HepG2 (cell line): ENCODE measurements at regions not wholly inside any gene's neighbourhood (a gene's known extent, or its start where the extent isn't known, plus 50 kb on each side); places are given as distances from the start of the nearest gene placed in this dataset.

Experiments used
- CBX5 ChIP-seq: sonication (generic); formaldehyde crosslinking; IDR thresholded peaks from 2 replicates; pipeline ENCODE4 v1.4.0; 2020; ENCODE audit warnings: missing genetic modification reagents, borderline replicate concordance
- KLF13 ChIP-seq: sonication (generic); formaldehyde crosslinking; IDR thresholded peaks from 2 replicates; pipeline ENCODE4 v1.4.0; 2020; ENCODE audit warnings: mild to moderate bottlenecking, missing genetic modification reagents
- MAF1 ChIP-seq: sonication (generic); formaldehyde crosslinking; IDR thresholded peaks from 2 replicates; pipeline ENCODE4 v1.5.0; 2020; ENCODE audit warnings: missing genetic modification reagents, borderline replicate concordance
- MED1 ChIP-seq: sonication (generic); formaldehyde crosslinking; IDR thresholded peaks from 2 replicates; pipeline ENCODE4 v1.4.0; 2020; ENCODE audit warnings: missing genetic modification reagents
- MIER3 ChIP-seq: IDR thresholded peaks from 2 replicates; pipeline ENCODE4 v1.6.1; 2016; ENCODE audit warnings: missing compliant biosample characterization, borderline replicate concordance
- MYNN ChIP-seq: sonication (generic); formaldehyde crosslinking; IDR thresholded peaks from 2 replicates; pipeline ENCODE4 v1.4.0; 2020; ENCODE audit warnings: mild to moderate bottlenecking, low read depth, missing genetic modification reagents
- MZF1 ChIP-seq: sonication (generic); formaldehyde crosslinking; IDR thresholded peaks from 2 replicates; pipeline ENCODE4 v1.8.1; 2023; ENCODE audit warnings: mild to moderate bottlenecking, missing genetic modification reagents, borderline replicate concordance
- NCOA2 ChIP-seq: sonication (generic); formaldehyde crosslinking; IDR thresholded peaks from 2 replicates; pipeline ENCODE4 v1.8.0; 2022; ENCODE audit warnings: inconsistent platforms
- NFIB ChIP-seq: sonication (generic); formaldehyde crosslinking; IDR thresholded peaks from 2 replicates; pipeline ENCODE4 v1.9.0; 2021; ENCODE audit warnings: missing genetic modification reagents, mild to moderate bottlenecking, borderline replicate concordance
- RARG ChIP-seq: sonication (generic); formaldehyde crosslinking; IDR thresholded peaks from 2 replicates; pipeline ENCODE4 v1.4.0; 2020; ENCODE audit warnings: low read depth, mild to moderate bottlenecking, missing genetic modification reagents
- SMARCE1 ChIP-seq: fragments of 450-650 bp; IDR thresholded peaks from 2 replicates; pipeline ENCODE4 v1.6.1; 2017; ENCODE audit warnings: borderline replicate concordance
- ZFX ChIP-seq: sonication (generic); formaldehyde crosslinking; IDR thresholded peaks from 2 replicates; pipeline ENCODE4 v1.4.0; 2020; ENCODE audit warnings: mild to moderate bottlenecking, low read depth, missing genetic modification reagents, moderate library complexity
- ZFY ChIP-seq: sonication (generic); formaldehyde crosslinking; IDR thresholded peaks from 2 replicates; pipeline ENCODE4 v1.4.0; 2020; ENCODE audit warnings: missing genetic modification reagents
- ZNF121 ChIP-seq: sonication (generic); formaldehyde crosslinking; IDR thresholded peaks from 2 replicates; pipeline ENCODE4 v1.5.0; 2020; ENCODE audit warnings: mild to moderate bottlenecking, missing genetic modification reagents
- ZNF282 ChIP-seq: fragments of 450-650 bp; IDR thresholded peaks from 2 replicates; pipeline ENCODE4 v1.6.1; 2018; ENCODE audit not compliant: partially characterized antibody
- ZNF326 ChIP-seq: sonication (generic); formaldehyde crosslinking; IDR thresholded peaks from 2 replicates; pipeline ENCODE4 v1.4.0; 2020; ENCODE audit warnings: missing genetic modification reagents, borderline replicate concordance
- ZNF44 ChIP-seq: sonication (generic); formaldehyde crosslinking; IDR thresholded peaks from 2 replicates; pipeline ENCODE4 v1.5.1; 2020; ENCODE audit warnings: mild to moderate bottlenecking, missing genetic modification reagents
- ZNF451 ChIP-seq: sonication (generic); formaldehyde crosslinking; IDR thresholded peaks from 2 replicates; pipeline ENCODE4 v1.5.0; 2020; ENCODE audit warnings: mild to moderate bottlenecking, missing genetic modification reagents
- ZNF543 ChIP-seq: sonication (generic); formaldehyde crosslinking; IDR thresholded peaks from 2 replicates; pipeline ENCODE4 v1.4.0; 2020; ENCODE audit warnings: mild to moderate bottlenecking, missing genetic modification reagents
- ZNF737 ChIP-seq: sonication (generic); formaldehyde crosslinking; IDR thresholded peaks from 2 replicates; pipeline ENCODE4 v1.5.0; 2020; ENCODE audit warnings: missing genetic modification reagents, mild to moderate bottlenecking, borderline replicate concordance
- ZSCAN30 ChIP-seq: sonication (generic); formaldehyde crosslinking; IDR thresholded peaks from 2 replicates; pipeline ENCODE4 v1.5.0; 2020; ENCODE audit warnings: mild to moderate bottlenecking, missing genetic modification reagents
- TF ChIP-seq, protein P1 (sequence below): sonication (generic); formaldehyde crosslinking; IDR thresholded peaks from 2 replicates; pipeline ENCODE4 v1.8.1; 2023; ENCODE audit warnings: mild to moderate bottlenecking, missing genetic modification reagents
- TF ChIP-seq, protein P2 (sequence below): sonication (generic); formaldehyde crosslinking; conservative IDR thresholded peaks from 2 replicates; pipeline ENCODE4 v1.8.0; 2022; ENCODE audit warnings: low read depth, missing genetic modification reagents
- TF ChIP-seq, protein P3 (sequence below): sonication (generic); formaldehyde crosslinking; IDR thresholded peaks from 2 replicates; pipeline ENCODE4 v1.5.0; 2020; ENCODE audit warnings: mild to moderate bottlenecking, missing genetic modification reagents
- TF ChIP-seq, protein P4 (sequence below): IDR thresholded peaks from 2 replicates; pipeline ENCODE4 v1.6.1; 2016; ENCODE audit warnings: low read depth
- TF ChIP-seq, protein P5 (sequence below): sonication (generic); formaldehyde crosslinking; IDR thresholded peaks from 2 replicates; pipeline ENCODE4 v1.4.0; 2020; ENCODE audit warnings: mild to moderate bottlenecking, low read depth, missing genetic modification reagents

DNA sequence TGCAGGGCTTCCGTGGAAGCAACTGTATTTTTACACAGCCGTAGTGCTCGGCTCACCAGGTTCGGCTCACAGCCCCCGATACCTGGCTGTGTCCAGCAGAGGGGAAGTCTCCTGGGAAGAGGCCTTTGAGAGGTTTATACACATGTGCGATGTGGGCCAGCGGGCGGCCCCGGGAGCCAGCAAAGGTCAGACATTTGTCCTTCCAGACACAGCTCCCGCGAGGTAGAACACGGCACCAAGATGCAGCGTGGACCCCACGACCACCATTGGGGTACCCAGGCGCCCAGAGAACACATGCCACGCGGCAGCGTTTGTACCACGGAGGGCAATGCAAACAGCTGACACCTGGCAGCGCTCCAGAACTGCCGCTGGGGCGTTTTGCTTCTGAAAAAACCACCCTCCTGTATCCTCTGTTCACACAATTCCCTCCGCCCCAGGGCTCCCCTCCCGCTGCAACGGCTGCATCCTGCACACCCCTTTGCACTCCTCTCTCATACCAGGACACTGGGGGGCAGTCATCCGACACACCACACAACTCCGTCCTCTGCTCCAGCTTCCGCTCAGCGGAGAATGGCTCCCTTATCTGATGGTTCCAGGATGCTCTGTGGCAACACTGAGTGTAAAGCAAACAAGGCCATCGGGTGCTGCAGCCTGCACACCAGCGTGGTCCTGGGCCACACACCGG is 235.3 kb downstream of the SYK start (continued):
- TF ChIP-seq MED1 (CRISPR knock-in tag) = peak; percentile 99
- TF ChIP-seq, protein P1, sequence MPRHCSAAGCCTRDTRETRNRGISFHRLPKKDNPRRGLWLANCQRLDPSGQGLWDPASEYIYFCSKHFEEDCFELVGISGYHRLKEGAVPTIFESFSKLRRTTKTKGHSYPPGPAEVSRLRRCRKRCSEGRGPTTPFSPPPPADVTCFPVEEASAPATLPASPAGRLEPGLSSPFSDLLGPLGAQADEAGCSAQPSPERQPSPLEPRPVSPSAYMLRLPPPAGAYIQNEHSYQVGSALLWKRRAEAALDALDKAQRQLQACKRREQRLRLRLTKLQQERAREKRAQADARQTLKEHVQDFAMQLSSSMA (CRISPR knock-in tag) = no peak
- TF ChIP-seq NCOA2 (CRISPR knock-in tag) = peak; percentile 90
- peak; percentile 99 for TF ChIP-seq CBX5
- TF ChIP-seq ZNF737 (CRISPR knock-in tag) = no peak
- no peak for TF ChIP-seq ZNF44 (CRISPR knock-in tag)
- peak; percentile 93 for TF ChIP-seq ZFX (CRISPR knock-in tag)
- no peak for TF ChIP-seq RARG (CRISPR knock-in tag)
- 0 out of 2 replicates have a peak, but pooled peaks have one; percentile 12 for TF ChIP-seq MAF1 (CRISPR knock-in tag)
- TF ChIP-seq ZNF543 (CRISPR knock-in tag) = peak; percentile 72
- no peak for TF ChIP-seq SMARCE1
- TF ChIP-seq, protein P2, sequence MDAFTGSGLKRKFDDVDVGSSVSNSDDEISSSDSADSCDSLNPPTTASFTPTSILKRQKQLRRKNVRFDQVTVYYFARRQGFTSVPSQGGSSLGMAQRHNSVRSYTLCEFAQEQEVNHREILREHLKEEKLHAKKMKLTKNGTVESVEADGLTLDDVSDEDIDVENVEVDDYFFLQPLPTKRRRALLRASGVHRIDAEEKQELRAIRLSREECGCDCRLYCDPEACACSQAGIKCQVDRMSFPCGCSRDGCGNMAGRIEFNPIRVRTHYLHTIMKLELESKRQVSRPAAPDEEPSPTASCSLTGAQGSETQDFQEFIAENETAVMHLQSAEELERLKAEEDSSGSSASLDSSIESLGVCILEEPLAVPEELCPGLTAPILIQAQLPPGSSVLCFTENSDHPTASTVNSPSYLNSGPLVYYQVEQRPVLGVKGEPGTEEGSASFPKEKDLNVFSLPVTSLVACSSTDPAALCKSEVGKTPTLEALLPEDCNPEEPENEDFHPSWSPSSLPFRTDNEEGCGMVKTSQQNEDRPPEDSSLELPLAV (CRISPR knock-in tag) = no peak; the same call in 1 of the 2 replicates
- peak; percentile 60; the same call in 1 of the 2 replicates for TF ChIP-seq ZSCAN30 (CRISPR knock-in tag)
- no peak for TF ChIP-seq MYNN (CRISPR knock-in tag)
- no peak for TF ChIP-seq NFIB
- TF ChIP-seq, protein P3, sequence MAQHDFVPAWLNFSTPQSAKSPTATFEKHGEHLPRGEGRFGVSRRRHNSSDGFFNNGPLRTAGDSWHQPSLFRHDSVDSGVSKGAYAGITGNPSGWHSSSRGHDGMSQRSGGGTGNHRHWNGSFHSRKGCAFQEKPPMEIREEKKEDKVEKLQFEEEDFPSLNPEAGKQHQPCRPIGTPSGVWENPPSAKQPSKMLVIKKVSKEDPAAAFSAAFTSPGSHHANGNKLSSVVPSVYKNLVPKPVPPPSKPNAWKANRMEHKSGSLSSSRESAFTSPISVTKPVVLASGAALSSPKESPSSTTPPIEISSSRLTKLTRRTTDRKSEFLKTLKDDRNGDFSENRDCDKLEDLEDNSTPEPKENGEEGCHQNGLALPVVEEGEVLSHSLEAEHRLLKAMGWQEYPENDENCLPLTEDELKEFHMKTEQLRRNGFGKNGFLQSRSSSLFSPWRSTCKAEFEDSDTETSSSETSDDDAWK = no peak
- no peak for TF ChIP-seq ZNF282
- no peak for TF ChIP-seq ZNF326 (CRISPR knock-in tag)
- TF ChIP-seq MIER3 (CRISPR knock-in tag) = peak; percentile 96
- peak; percentile 77; the same call in 1 of the 2 replicates for TF ChIP-seq ZNF451 (CRISPR knock-in tag)
- TF ChIP-seq ZNF121 (CRISPR knock-in tag) = peak; percentile 65
- TF ChIP-seq, protein P4, sequence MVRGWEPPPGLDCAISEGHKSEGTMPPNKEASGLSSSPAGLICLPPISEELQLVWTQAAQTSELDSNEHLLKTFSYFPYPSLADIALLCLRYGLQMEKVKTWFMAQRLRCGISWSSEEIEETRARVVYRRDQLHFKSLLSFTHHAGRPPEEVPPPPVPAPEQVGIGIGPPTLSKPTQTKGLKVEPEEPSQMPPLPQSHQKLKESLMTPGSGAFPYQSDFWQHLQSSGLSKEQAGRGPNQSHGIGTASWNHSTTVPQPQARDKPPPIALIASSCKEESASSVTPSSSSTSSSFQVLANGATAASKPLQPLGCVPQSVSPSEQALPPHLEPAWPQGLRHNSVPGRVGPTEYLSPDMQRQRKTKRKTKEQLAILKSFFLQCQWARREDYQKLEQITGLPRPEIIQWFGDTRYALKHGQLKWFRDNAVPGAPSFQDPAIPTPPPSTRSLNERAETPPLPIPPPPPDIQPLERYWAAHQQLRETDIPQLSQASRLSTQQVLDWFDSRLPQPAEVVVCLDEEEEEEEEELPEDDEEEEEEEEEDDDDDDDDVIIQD = peak; percentile 96
- TF ChIP-seq, protein P5, sequence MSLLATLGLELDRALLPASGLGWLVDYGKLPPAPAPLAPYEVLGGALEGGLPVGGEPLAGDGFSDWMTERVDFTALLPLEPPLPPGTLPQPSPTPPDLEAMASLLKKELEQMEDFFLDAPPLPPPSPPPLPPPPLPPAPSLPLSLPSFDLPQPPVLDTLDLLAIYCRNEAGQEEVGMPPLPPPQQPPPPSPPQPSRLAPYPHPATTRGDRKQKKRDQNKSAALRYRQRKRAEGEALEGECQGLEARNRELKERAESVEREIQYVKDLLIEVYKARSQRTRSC (CRISPR knock-in tag) = no peak
- peak; percentile 85 for TF ChIP-seq ZFY (CRISPR knock-in tag)
- TF ChIP-seq MZF1 (CRISPR knock-in tag) = no peak; the same call in 1 of the 2 replicates
- TF ChIP-seq KLF13 (CRISPR knock-in tag) = no peak
